Rectal smooth muscle tissue (tissue), 1 donor: ENCODE measurements at regions not wholly inside any gene's neighbourhood (a gene's known extent, or its start where the extent isn't known, plus 50 kb on each side); places are given as distances from the start of the nearest gene placed in this dataset.
"Not testable (repeated sequence)": the region's sequence is repeated elsewhere in the genome, so short reads cannot be mapped to it uniquely, and the experiment has no call there.

Experiments used
- H3K27ac ChIP-seq: one replicate; pipeline ENCODE4 v1.7.0; 2013; ENCODE audit warnings: low read depth, low read length, inconsistent platforms
- H3K27me3 ChIP-seq: one replicate; pipeline ENCODE4 v1.7.0; 2013; ENCODE audit warnings: low read length; ENCODE audit not compliant: control insufficient read depth, insufficient read depth
- H3K36me3 ChIP-seq: one replicate; pipeline ENCODE4 v1.7.0; 2013; ENCODE audit warnings: low read length; ENCODE audit not compliant: control insufficient read depth, insufficient read depth
- H3K4me1 ChIP-seq: one replicate; pipeline ENCODE4 v1.7.0; 2013; ENCODE audit warnings: low read length; ENCODE audit not compliant: control insufficient read depth, insufficient read depth
- H3K4me3 ChIP-seq: one replicate; pipeline ENCODE4 v1.7.0; 2013; ENCODE audit warnings: low read length
- H3K9ac ChIP-seq: one replicate; pipeline ENCODE4 v1.7.0; 2013; ENCODE audit warnings: low read length

DNA sequence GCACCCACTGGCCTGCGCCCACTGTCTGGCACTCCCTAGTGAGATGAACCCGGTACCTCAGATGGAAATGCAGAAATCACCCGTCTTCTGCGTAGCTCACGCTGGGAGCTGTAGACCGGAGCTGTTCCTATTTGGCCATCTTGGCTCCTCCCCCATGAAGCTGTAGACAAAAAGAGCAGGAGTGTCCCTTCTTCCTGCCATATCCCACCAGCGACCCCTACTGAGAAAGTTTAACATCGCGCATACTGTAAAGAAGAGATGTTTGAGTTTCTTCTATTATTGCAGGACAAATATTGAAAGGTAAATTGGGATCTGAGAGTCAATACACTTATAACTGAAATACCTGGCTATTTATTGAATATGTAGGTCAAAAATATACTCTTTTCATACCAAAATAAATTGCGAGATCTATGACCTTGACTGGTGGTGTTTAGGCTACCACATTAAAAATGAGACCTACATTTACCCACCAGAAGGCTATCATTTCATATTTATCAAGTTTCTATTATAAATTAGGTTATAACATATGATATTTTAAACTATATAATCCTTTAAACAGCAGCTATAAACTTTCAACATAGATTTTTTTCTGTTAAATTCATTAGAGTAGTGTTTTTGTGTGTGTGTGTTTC is 586.3 kb downstream of the HTR1B start:
- Histone ChIP-seq H3K36me3 (no peaks in the 10 kb centered on the region), H3K27ac (no peak overlapping the region), H3K9ac (no peak overlapping the region), H3K4me1 (no peaks in the 10 kb centered on the region), H3K27me3 (no peaks in the 10 kb centered on the region), H3K4me3 (no peak overlapping the region)

DNA sequence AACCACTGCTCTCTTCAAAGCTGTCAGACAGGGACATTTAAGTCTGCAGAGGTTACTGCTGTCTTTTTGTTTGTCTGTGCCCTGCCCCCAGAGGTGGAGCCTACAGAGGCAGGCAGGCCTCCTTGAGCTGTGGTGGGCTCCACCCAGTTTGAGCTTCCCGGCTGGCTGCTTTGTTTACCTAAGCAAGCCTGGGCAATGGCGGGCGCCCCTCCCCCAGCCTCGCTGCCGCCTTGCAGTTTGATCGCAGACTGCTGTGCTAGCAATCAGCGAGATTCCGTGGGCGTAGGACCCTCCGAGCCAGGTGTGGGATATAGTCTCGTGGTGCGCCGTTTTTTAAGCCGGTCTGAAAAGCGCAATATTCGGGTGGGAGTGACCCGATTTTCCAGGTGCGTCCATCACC is 586.9 kb downstream of the HTR1B start:
- not testable (repeated sequence) for H3K27me3 ChIP-seq, H3K9ac ChIP-seq, H3K36me3 ChIP-seq, H3K4me3 ChIP-seq, H3K27ac ChIP-seq, H3K4me1 ChIP-seq

DNA sequence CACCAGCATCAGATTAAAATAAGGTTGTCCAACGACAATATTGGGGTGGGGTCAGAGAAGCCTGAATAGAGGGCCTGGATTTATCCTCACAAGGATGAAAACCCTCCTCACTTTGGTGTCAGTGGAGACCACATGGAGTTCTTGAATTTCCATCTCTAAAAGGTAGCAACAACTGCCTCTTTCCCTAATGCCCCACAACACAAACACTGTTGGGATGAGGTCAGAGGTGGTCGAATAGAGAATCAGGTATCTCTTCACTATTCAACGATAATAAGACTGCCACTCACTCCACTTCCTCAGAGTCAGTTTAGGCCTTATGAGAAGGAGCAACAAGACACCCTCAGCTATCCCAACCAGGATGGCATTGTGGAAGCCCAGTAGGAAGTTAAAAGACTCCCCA is 596.1 kb downstream of the HTR1B start:
- Histone ChIP-seq H3K4me3 (no peak overlapping the region), H3K36me3 (no peaks in the 10 kb centered on the region), H3K4me1 (no peaks in the 10 kb centered on the region), H3K27ac (no peak overlapping the region), H3K9ac (no peak overlapping the region), H3K27me3 (no peaks in the 10 kb centered on the region)

DNA sequence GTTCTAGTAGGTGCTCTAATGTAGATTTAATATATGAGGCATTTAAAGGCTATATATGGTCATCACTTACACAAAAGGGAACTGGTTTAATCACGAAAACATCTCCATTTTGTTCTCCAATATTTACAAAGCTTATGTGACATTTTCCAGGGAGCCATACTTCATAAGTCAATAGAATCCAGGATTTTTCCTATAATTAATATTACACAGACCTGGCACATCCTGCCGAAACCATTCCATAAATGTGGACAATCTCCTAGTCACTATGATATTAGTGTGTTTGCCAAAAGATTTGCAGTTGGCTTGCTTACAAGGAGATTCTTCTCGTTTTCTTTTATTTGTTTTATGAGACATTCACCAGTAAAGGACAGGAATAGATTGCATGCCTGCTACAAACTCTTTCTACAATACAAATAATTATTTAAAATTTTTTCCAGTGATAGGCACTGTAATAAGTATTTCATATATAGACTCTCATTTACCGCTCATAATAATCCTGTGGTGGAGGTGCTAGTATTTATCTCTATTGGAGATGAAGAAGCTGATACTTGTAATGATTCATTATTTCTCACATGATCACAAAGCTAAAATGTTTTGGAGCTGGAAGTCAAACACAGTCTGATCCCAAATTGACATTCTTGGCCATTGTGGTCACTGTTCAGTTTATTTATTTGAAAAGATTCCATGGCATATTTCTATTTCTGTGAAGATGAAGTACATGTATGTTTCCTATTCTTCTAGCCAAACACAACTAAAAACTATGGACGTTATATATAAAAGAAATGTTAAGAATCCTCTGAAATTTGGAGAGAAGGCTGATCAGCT is 597.0 kb downstream of the HTR1B start:
- no peak overlapping the region for H3K9ac ChIP-seq
- H3K4me1 ChIP-seq: no peaks in the 10 kb centered on the region
- no peaks in the 10 kb centered on the region for H3K36me3 ChIP-seq
- no peaks in the 10 kb centered on the region for H3K27me3 ChIP-seq
- no peak overlapping the region for H3K4me3 ChIP-seq
- no peak overlapping the region for H3K27ac ChIP-seq

DNA sequence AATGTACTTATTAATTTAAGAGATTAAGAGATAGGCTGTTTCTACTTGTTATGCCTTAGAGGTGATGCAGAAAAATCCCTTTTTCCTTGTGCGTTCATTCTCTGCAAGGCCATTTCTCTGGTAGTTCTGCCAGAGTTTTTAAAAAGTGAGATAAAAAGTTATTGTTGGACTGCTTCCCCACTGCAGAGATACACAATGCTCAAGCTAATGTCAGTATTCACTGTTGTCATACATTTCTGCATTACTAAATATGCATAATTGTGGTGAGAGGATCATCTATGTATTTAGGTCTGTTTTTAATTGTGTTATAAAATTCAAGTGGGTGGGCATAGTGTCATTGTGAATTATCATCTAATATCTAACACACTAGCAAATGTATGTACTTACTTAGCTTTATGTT is 600.4 kb downstream of the HTR1B start:
- Histone ChIP-seq H3K27ac (no peak overlapping the region), H3K36me3 (no peaks in the 10 kb centered on the region), H3K4me1 (no peaks in the 10 kb centered on the region), H3K27me3 (no peaks in the 10 kb centered on the region), H3K4me3 (no peak overlapping the region), H3K9ac (no peak overlapping the region)

DNA sequence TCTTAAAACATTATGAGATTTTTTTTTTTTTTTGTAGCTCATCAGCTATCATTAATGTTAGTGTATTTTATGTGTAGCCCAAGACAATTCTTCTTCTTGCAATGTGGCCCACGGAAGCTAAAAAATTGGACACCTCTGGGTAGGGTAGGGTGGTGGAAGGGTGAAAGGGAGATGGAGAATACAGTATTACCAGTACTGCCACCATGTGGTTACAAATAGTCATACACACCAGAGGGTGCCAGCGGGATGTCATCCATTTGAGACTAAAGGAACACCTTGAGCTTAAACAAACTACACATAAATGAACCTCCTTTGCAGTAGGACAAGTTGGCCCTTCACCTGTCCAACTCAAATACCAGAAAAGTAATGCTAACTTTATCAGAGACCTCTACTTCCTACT is 601.9 kb downstream of the HTR1B start:
- H3K4me3 ChIP-seq: no peak overlapping the region
- no peak overlapping the region for H3K9ac ChIP-seq
- no peak overlapping the region for H3K27ac ChIP-seq
- no peaks in the 10 kb centered on the region for H3K27me3 ChIP-seq
- H3K4me1 ChIP-seq: no peaks in the 10 kb centered on the region
- no peaks in the 10 kb centered on the region for H3K36me3 ChIP-seq

DNA sequence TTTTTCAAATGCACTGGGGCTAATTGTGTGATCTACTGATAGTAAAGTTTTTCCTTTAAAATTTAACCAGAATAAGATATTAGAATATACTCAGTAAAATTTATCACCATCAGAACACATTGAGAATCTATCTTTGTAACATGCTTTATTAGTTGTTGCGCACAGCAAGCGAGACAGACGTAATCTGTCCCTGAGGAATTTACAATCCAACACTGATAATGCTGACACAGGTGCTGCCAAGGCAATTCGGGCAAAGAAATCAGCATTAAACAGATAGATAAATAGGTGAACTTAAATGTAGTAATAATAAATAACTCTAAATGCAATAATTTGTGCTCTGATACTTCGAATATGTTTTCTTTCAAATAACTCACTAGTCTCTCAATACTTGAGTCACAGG is 607.2 kb downstream of the HTR1B start:
- Histone ChIP-seq H3K27me3 (no peaks in the 10 kb centered on the region), H3K4me1 (no peaks in the 10 kb centered on the region), H3K27ac (no peak overlapping the region), H3K9ac (no peak overlapping the region), H3K4me3 (no peak overlapping the region), H3K36me3 (no peaks in the 10 kb centered on the region)

DNA sequence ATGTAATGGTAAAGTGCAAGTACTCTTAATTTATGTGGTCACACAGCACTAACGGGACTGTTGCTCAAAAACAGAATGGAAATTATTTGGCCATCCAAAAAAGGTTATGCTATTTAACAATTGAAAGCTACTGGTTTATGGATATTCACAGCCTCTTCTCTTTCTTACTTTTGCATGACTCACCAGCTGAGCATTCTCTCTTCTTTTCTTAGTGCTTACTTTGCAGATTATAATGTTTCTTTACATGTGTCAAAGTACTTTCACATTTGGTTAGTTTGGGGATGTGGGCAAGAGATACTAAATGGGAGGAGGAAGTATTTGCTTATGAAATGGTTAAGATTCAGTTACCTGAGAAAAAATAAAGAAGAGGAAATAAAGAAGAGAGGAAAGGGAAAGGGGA is 610.5 kb downstream of the HTR1B start:
- H3K4me3 ChIP-seq: no peak overlapping the region
- no peak overlapping the region for H3K9ac ChIP-seq
- no peaks in the 10 kb centered on the region for H3K4me1 ChIP-seq

DNA sequence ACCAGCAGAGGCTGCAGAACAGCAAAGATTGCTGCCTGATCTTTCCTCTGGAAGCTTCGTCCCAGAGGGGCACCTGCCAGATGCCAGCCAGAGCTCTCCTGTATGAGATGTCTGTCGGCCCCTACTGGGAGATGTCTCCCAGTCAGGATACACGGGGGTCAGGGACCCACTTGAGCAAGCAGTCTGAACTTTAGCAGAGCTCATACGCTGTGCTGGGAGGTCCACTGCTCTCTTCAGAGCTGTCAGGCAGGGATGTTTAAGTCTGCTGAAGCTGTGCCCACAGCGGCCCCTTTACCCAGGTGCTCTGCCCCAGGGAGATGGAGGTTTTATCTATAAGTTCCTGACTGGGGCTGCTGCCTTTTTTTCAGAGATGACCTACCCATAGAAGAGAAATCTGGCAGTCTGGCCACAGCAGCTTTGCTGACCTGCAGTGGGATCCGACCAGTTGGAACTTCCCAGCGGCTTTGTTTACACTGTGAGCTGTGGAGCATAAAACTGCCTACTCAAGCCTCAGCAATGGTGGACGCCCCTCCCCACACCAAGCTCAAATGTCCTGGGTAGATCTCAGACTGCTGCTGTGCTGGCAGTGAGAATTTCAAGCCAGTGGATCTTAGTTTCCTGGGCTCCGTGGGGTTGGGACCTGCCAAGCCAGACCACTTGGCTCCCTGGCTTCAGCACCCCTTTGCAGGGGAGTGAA is 613.9 kb downstream of the HTR1B start:
- H3K4me3 ChIP-seq, H3K27me3 ChIP-seq, H3K9ac ChIP-seq, H3K27ac ChIP-seq, H3K4me1 ChIP-seq, H3K36me3 ChIP-seq: not testable (repeated sequence)

More for the DNA sequence above, 610.5 kb downstream of the HTR1B start:
- H3K27me3 ChIP-seq: no peaks in the 10 kb centered on the region
- no peaks in the 10 kb centered on the region for H3K36me3 ChIP-seq
- no peak overlapping the region for H3K27ac ChIP-seq

DNA sequence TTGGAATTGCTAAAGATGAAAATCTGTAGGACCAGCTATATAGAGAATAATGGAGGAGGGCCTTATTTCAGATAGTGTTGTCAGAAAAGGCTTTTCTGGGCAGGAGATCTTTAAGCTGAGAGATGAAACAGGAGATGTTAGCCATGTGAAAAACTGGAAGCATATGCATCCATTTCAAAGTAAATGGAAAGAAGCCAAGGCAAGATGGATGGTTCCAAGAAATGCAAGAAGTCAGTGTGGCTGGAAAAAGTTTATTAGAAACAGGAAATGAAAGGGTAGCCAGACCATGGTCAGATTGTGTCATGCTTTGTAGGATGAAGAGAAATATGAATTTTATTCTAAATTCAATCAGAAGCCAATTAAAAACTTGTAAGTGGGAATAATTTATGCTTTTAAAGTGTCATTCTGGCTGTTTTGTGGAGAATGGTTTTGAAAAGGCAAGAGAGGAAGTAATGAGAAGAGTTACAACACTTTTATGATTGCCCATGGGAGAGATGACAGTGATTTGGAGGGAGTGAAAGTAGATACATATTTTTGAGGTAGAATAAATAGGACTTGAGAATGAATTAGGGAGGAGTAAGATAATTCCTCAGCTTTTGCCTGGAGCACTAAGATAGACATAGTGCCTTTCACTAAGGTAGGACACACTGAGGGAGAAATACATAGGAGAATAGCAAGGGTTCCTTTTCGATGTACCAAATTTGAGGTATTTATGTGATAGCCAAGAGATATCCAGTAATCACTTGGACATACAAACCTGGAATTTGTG is 620.1 kb downstream of the HTR1B start:
- Histone ChIP-seq H3K36me3 (no peaks in the 10 kb centered on the region), H3K9ac (no peak overlapping the region), H3K4me3 (no peak overlapping the region), H3K4me1 (no peaks in the 10 kb centered on the region), H3K27ac (no peak overlapping the region), H3K27me3 (no peaks in the 10 kb centered on the region)

DNA sequence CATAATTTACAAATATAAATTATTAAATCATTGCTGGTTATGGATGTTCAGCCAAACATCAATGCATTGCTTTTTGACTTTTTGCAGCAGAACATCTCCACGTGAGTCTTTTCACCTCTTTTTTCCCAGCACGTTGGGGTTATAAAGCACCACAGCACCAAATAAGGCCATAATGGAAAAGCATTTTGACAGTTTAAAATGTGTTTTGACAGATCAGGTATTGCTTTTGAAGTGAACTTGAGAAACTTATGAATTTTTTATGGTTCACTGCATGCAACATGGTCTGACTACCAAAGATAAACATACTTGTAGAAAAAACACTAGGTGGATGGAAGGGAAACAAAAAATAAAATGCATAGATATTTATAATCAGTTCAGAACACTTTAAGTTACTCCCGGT is 622.4 kb downstream of the HTR1B start:
- H3K4me3 ChIP-seq: no peak overlapping the region
- H3K36me3 ChIP-seq: no peaks in the 10 kb centered on the region
- H3K9ac ChIP-seq: no peak overlapping the region
- H3K27me3 ChIP-seq: no peaks in the 10 kb centered on the region
- no peak overlapping the region for H3K27ac ChIP-seq
- no peaks in the 10 kb centered on the region for H3K4me1 ChIP-seq

DNA sequence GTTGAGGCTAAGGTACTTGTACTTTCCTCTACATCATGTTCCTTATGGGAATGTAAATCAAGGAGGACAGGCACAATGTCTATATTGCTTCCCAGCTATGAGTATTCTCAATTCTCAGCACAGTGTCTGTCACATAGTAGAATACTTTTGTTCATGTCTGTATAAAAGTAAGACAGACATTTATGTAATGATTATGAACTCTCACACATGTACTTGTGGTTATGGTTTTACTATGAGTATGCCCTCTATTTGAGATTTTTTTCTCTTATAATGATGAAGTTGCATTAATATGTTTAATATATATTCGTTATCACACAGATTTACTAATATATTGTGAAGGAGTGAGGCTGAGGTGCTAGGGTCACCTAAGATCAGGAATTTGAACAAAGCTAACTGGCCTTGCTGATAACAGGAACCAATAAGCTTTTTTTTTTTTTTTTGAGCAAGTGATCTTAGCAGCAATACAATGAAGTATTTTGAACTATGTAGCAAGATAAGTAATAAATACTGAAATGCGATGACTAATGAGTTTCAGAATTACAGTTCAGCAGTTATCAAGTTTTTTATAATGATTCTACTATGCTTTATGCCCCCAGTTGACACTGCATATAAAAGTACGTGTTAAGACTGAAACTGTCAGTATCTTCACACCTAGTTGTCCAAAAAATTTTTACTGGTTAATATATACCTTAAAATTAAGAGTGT is 623.1 kb downstream of the HTR1B start:
- Histone ChIP-seq H3K4me3 (no peak overlapping the region), H3K27me3 (no peaks in the 10 kb centered on the region), H3K36me3 (no peaks in the 10 kb centered on the region), H3K9ac (no peak overlapping the region), H3K27ac (no peak overlapping the region), H3K4me1 (no peaks in the 10 kb centered on the region)
